Activated CD8-positive, alpha-beta T cell treated with anti-CD3 and anti-CD28 coated beads for 36 hours (primary cell): ENCODE measurements at regions not wholly inside any gene's neighbourhood (a gene's known extent, or its start where the extent isn't known, plus 50 kb on each side); places are given as distances from the start of the nearest gene placed in this dataset.

Experiments used
- ATAC-seq: fragments of 200-7000 bp; cut with Tn5 transposase; one replicate; pipeline ENCODE4 v1.10.0; 2021; ENCODE audit warnings: mild to moderate bottlenecking, moderate library complexity
- CTCF ChIA-PET: fragments of 350-600 bp; sonication (Branson Sonifier 250); formaldehyde crosslinking; loops from one replicate; lab custom pipeline; 2021; ENCODE audit warnings: antibody characterized with exemption; lab: Charles Lee
- POLR2A ChIA-PET: fragments of 350-600 bp; sonication (Branson Sonifier 250); formaldehyde crosslinking; loops from one replicate; lab custom pipeline; 2021; ENCODE audit warnings: antibody characterized with exemption; lab: Charles Lee
- DNase-seq: peaks from one replicate; pipeline ENCODE4 v3.0.0-alpha.2; 2020
- H3K27ac Mint-ChIP-seq: one replicate; pipeline ENCODE4 v1.8.0; 2021; ENCODE audit warnings: mild to moderate bottlenecking, mixed read lengths
- H3K27me3 Mint-ChIP-seq: one replicate; pipeline ENCODE4 v1.8.0; 2021; ENCODE audit warnings: mixed read lengths
- H3K36me3 Mint-ChIP-seq: one replicate; pipeline ENCODE4 v1.8.0; 2021; ENCODE audit warnings: low read depth, mixed read lengths
- H3K4me1 Mint-ChIP-seq: one replicate; pipeline ENCODE4 v1.8.0; 2021; ENCODE audit warnings: low read depth, mixed read lengths
- H3K4me3 Mint-ChIP-seq: one replicate; pipeline ENCODE4 v1.8.0; 2021; ENCODE audit warnings: mild to moderate bottlenecking, moderate library complexity, mixed read lengths
- H3K9me3 Mint-ChIP-seq: one replicate; pipeline ENCODE4 v1.8.0; 2021; ENCODE audit warnings: mixed read lengths
- intact Hi-C: fragments of 100-400 bp; cut with micrococcal nuclease; formaldehyde crosslinking; loops from one replicate; pipeline ENCODE4 v1.10.0; 2022
- TF ChIP-seq, protein P1 (sequence below): fragments of 200-600 bp; IDR thresholded peaks from one replicate; pipeline ENCODE4 v1.8.0; 2022; ENCODE audit warnings: antibody characterized with exemption, mild to moderate bottlenecking

DNA sequence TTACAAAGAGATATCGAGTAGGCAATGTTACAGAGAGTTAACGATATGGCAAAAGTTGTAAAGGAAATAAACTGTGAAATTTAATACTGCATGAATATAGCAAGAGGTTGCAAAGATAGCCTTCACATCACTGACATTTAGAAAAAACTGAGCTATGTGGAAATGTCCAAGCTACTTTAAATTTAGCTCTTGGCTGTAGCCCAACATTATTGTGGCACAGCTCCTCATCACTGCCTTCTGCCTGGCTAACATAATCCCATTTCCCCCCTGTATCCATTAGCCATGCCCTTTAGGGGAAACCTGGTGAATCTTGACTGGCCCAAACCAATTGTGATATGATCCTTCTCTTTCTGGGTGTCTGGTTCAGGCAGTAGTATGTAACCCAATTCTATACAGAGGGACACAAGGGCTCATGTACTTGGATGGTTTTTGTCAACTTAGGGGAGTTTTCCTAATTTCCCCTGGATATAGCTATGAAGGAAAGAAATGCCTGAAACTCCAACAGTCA is 115.4 kb downstream of the PFDN4 start:
- Mint-ChIP-seq H3K36me3 (no peaks in the 10 kb centered on the region), H3K27ac (peak overlapping the region; percentile 53), H3K27me3 (peaks cover 1% of the 10 kb centered on the region), H3K4me3 (no peak overlapping the region), H3K9me3 (no peaks in the 10 kb centered on the region), H3K4me1 (peaks cover 27% of the 10 kb centered on the region)
- intact Hi-C loops, result no loop called here
- DNase-seq, result no peak
- ChIA-PET POLR2A (interaction anchor here (0.8 kb wide), 1 partner anchor 10 kb away, joined by 3 read pairs; no protein-coding TSS in a partner anchor), CTCF (interaction anchor here (1.1 to 1.4 kb wide), 2 partner anchors 10 to 340 kb away, joined by 3 to 4 read pairs; no protein-coding TSS in a partner anchor)
- TF ChIP-seq, protein P1, sequence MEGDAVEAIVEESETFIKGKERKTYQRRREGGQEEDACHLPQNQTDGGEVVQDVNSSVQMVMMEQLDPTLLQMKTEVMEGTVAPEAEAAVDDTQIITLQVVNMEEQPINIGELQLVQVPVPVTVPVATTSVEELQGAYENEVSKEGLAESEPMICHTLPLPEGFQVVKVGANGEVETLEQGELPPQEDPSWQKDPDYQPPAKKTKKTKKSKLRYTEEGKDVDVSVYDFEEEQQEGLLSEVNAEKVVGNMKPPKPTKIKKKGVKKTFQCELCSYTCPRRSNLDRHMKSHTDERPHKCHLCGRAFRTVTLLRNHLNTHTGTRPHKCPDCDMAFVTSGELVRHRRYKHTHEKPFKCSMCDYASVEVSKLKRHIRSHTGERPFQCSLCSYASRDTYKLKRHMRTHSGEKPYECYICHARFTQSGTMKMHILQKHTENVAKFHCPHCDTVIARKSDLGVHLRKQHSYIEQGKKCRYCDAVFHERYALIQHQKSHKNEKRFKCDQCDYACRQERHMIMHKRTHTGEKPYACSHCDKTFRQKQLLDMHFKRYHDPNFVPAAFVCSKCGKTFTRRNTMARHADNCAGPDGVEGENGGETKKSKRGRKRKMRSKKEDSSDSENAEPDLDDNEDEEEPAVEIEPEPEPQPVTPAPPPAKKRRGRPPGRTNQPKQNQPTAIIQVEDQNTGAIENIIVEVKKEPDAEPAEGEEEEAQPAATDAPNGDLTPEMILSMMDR, result no peak
- ATAC-seq, result no peak

DNA sequence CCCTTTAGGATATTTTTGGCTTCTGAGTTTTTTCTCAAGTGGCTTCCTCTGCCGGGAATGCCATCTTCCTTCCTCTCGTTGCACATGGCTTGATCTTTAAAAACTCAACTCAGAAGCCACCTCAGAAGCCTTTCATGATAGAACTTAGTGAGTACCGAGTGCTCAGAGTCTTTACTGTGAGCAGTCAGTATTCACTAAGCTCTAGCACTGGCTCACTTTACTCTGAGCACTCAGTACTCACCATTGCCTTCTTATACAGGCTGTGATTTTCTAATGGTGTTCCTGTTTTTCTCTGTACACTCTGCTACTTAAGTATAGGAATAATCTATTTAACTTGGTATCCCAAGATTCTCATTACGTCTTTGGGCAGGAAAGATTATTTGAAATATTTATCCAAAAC is 116.2 kb downstream of the PFDN4 start:
- H3K4me3 Mint-ChIP-seq, result no peak overlapping the region
- ATAC-seq, result no peak
- TF ChIP-seq, protein P1, result no peak
- DNase-seq, result no peak
- intact Hi-C loops, result no loop called here
- POLR2A ChIA-PET, result no interaction called here
- CTCF ChIA-PET, result interaction anchor here (1.4 kb wide), 1 partner anchor 9 kb away, joined by 3 read pairs; no protein-coding TSS in a partner anchor
- H3K27ac Mint-ChIP-seq, result peak overlapping the region; percentile 31
- H3K36me3 Mint-ChIP-seq, result no peaks in the 10 kb centered on the region
- H3K9me3 Mint-ChIP-seq, result no peaks in the 10 kb centered on the region
- H3K4me1 Mint-ChIP-seq, result peaks cover 27% of the 10 kb centered on the region
- H3K27me3 Mint-ChIP-seq, result peaks cover 1% of the 10 kb centered on the region

DNA sequence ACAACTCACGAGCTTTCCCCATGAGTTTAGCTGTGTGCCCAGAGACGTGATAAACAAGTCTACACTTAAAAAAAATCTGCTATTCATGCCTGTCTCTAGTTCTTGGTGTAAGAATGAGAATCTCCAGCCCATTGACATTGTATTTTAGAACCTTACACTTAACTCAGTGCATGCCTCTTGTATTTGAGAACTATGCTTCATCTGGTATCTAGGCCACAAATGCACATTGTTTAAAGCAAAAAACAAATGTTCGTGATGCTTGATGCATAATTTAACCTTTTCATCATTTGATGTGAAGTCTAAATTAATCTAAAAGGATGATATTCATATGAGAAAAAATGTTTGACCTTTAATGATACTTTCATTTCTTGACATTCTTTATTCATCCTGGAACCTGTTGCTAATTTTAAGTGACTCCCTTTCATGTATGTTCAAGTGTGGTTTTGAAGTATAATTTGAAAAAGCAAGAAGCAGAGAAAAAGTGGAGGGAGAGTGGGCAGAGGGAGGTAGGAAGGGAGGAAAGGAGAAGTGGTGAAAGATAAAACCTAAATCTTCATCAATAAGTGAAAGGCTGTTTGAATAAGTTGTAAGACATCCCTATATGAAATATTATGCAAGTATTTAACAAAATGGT is 116.9 kb downstream of the PFDN4 start:
- Mint-ChIP-seq H3K4me3 (no peak overlapping the region), H3K9me3 (no peaks in the 10 kb centered on the region), H3K27me3 (peaks cover 5% of the 10 kb centered on the region), H3K4me1 (peaks cover 27% of the 10 kb centered on the region), H3K27ac (peak overlapping the region; percentile 74), H3K36me3 (no peaks in the 10 kb centered on the region)
- TF ChIP-seq, protein P1, result no peak
- ChIA-PET CTCF (no interaction called here), POLR2A (no interaction called here)
- ATAC-seq, result peak; percentile 42
- intact Hi-C loops, result no loop called here
- DNase-seq, result no peak

DNA sequence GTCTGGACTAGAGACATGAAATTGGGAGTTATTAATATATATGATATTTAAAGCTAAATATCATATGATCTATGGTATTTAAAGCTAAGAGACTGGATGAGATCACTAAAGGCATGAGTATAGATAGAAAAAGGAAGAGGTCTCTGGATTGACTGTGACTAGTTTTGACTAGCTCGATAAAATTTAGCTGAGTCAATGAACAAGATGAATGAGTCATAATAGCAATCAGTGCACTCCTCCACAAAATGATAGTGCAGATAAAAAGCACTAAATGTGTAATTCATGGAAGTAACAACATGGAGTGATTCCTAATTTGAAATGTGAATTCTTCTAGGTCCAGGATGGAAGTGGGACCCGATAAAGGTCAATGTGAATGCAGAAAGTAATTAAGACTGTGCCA is 127.4 kb downstream of the PFDN4 start:
- intact Hi-C loops, result no loop called here
- Mint-ChIP-seq H3K4me1 (no peaks in the 10 kb centered on the region), H3K27ac (no peak overlapping the region), H3K9me3 (peaks cover 3% of the 10 kb centered on the region), H3K27me3 (peaks cover 8% of the 10 kb centered on the region), H3K4me3 (no peak overlapping the region), H3K36me3 (no peaks in the 10 kb centered on the region)
- TF ChIP-seq, protein P1, result no peak
- CTCF ChIA-PET, result no interaction called here
- ATAC-seq (no peak), DNase-seq (no peak)
- POLR2A ChIA-PET, result no interaction called here

DNA sequence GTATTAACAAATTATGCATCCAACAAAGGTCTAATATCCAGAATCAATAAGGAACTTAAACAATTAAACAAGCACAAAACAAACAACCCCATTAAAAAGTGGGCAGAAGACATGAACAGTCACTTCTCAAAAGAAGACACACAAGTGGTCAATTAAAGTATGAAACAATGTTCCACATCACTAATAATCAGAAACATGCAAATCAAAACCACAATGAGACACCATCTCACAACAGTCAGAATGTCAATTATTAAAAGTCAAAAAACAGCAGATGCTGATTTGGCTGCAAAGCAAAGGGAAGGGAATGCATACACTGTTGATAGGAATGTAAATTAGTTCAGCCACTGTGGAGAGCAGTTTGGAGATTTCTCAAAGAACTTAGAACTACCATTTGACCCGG is 129.3 kb downstream of the PFDN4 start:
- Mint-ChIP-seq H3K4me3 (no peak overlapping the region), H3K27me3 (peaks cover 8% of the 10 kb centered on the region), H3K36me3 (no peaks in the 10 kb centered on the region), H3K27ac (no peak overlapping the region), H3K9me3 (peaks cover 3% of the 10 kb centered on the region), H3K4me1 (no peaks in the 10 kb centered on the region)
- ChIA-PET CTCF (no interaction called here), POLR2A (no interaction called here)
- DNase-seq (no peak), ATAC-seq (no peak)
- intact Hi-C loops, result no loop called here
- TF ChIP-seq, protein P1, result no peak
